H9 (cell line): ENCODE measurements at regions not wholly inside any gene's neighbourhood (a gene's known extent, or its start where the extent isn't known, plus 50 kb on each side); places are given as distances from the start of the nearest gene placed in this dataset.

Experiments
- DNase-seq: peaks from one replicate; pipeline ENCODE4 v3.0.0-alpha.2; 2017
- H2AFZ ChIP-seq: one replicate; pipeline ENCODE4 v1.6.1; 2013; ENCODE audit warnings: mild to moderate bottlenecking, low read length, control low read depth, moderate library complexity
- H2AK5ac ChIP-seq: 2 replicates; pipeline ENCODE4 v1.6.1; 2013; ENCODE audit warnings: low read length, control low read depth, mixed read lengths; ENCODE audit not compliant: insufficient read length
- H2BK120ac ChIP-seq: one replicate; pipeline ENCODE4 v1.6.1; 2013; ENCODE audit warnings: low read depth, mild to moderate bottlenecking, low read length, control low read depth, inconsistent platforms; ENCODE audit not compliant: poor library complexity, severe bottlenecking
- H2BK12ac ChIP-seq: 2 replicates; pipeline ENCODE4 v1.6.1; 2013; ENCODE audit warnings: low read length, control low read depth, mixed read lengths, low read depth; ENCODE audit not compliant: insufficient read length
- H2BK15ac ChIP-seq: 2 replicates; pipeline ENCODE4 v1.6.1; 2013; ENCODE audit warnings: low read depth, low read length, control low read depth
- H2BK20ac ChIP-seq: one replicate; pipeline ENCODE4 v1.6.1; 2013; ENCODE audit warnings: low read depth, mild to moderate bottlenecking, low read length, control low read depth, inconsistent platforms; ENCODE audit not compliant: poor library complexity, severe bottlenecking
- H2BK5ac ChIP-seq: 2 replicates; pipeline ENCODE4 v1.6.1; 2013; ENCODE audit warnings: low read length, control low read depth, mixed read lengths; ENCODE audit not compliant: insufficient read length
- H3K14ac ChIP-seq: 2 replicates; pipeline ENCODE4 v1.6.1; 2013; ENCODE audit warnings: low read length, control low read depth; ENCODE audit not compliant: insufficient read depth
- H3K18ac ChIP-seq: 2 replicates; pipeline ENCODE4 v1.6.1; 2013; ENCODE audit warnings: low read depth, mild to moderate bottlenecking, mixed read lengths, low read length, control low read depth; ENCODE audit not compliant: insufficient read length
- H3K23ac ChIP-seq: 2 replicates; pipeline ENCODE4 v1.6.1; 2013; ENCODE audit warnings: low read length, control low read depth, mixed read lengths, low read depth; ENCODE audit not compliant: insufficient read length
- H3K23me2 ChIP-seq: 2 replicates; pipeline ENCODE4 v1.6.1; 2013; ENCODE audit warnings: low read depth, mild to moderate bottlenecking, mixed read lengths, low read length, control low read depth; ENCODE audit not compliant: insufficient read length, poor library complexity, severe bottlenecking
- H3K27ac ChIP-seq: 2 replicates; pipeline ENCODE4 v1.5.1; 2013; ENCODE audit warnings: low read length, control low read depth, mixed read lengths, low read depth; ENCODE audit not compliant: insufficient read length
- H3K27me3 ChIP-seq: 2 replicates; pipeline ENCODE4 v1.6.1; 2013; ENCODE audit warnings: low read length, control low read depth, inconsistent platforms; ENCODE audit not compliant: insufficient read depth
- H3K4ac ChIP-seq: 2 replicates; pipeline ENCODE4 v1.6.1; 2013; ENCODE audit warnings: low read depth, mild to moderate bottlenecking, control low read depth, inconsistent platforms, low read length, moderate library complexity
- H3K4me1 ChIP-seq: 2 replicates; pipeline ENCODE4 v1.6.1; 2013; ENCODE audit warnings: low read length, control low read depth, inconsistent platforms; ENCODE audit not compliant: insufficient read depth
- H3K4me2 ChIP-seq: 2 replicates; pipeline ENCODE4 v1.6.1; 2013; ENCODE audit warnings: low read length, control low read depth, mixed read lengths; ENCODE audit not compliant: insufficient read length, insufficient read depth
- H3K56ac ChIP-seq: 2 replicates; pipeline ENCODE4 v1.6.1; 2013; ENCODE audit warnings: low read depth, mild to moderate bottlenecking, mixed read lengths, low read length, control low read depth; ENCODE audit not compliant: insufficient read length
- H3K79me1 ChIP-seq: 2 replicates; pipeline ENCODE4 v1.6.1; 2013; ENCODE audit warnings: low read depth, mild to moderate bottlenecking, moderate library complexity, low read length, control low read depth, inconsistent platforms; ENCODE audit not compliant: insufficient read depth, poor library complexity, severe bottlenecking
- H3K79me2 ChIP-seq: 2 replicates; pipeline ENCODE4 v1.6.1; 2013; ENCODE audit warnings: low read length, control low read depth, inconsistent platforms; ENCODE audit not compliant: insufficient read depth
- H3K9ac ChIP-seq: 2 replicates; pipeline ENCODE4 v1.6.1; 2013; ENCODE audit warnings: low read length, control low read depth, mixed read lengths; ENCODE audit not compliant: insufficient read length; ENCODE audit errors: extremely low read depth
- H3K9me3 ChIP-seq: one replicate; pipeline ENCODE4 v1.6.1; 2013; ENCODE audit warnings: low read depth, low read length, inconsistent platforms; ENCODE audit not compliant: control insufficient read depth
- H3T11ph ChIP-seq: one replicate; pipeline ENCODE4 v1.6.1; 2013; ENCODE audit warnings: mild to moderate bottlenecking, low read length, control low read depth, inconsistent platforms
- H4K20me1 ChIP-seq: one replicate; pipeline ENCODE4 v1.6.1; 2013; ENCODE audit not compliant: control insufficient read depth, insufficient read length, insufficient read depth
- H4K5ac ChIP-seq: 2 replicates; pipeline ENCODE4 v1.6.1; 2013; ENCODE audit warnings: low read depth, mild to moderate bottlenecking, mixed read lengths, low read length, control low read depth; ENCODE audit not compliant: insufficient read length
- H4K8ac ChIP-seq: replicated peaks from 2 replicates; pipeline ENCODE4 v1.6.1; 2013; ENCODE audit warnings: low read length, control low read depth, mixed read lengths, low read depth; ENCODE audit not compliant: insufficient read length
- H4K91ac ChIP-seq: 2 replicates; pipeline ENCODE4 v1.6.1; 2013; ENCODE audit warnings: low read depth, mild to moderate bottlenecking, moderate library complexity, mixed read lengths, low read length, control low read depth; ENCODE audit not compliant: insufficient read length
- H3K27ac Mint-ChIP-seq, 3 experiments: 2 replicates in 2 of 3; 3 replicates in 1 of 3; pipeline ENCODE4 v1.8.0; 2020 to 2021; ENCODE audit warnings: mixed read lengths in 3 of 3, mild to moderate bottlenecking in 1 of 3, moderate library complexity in 1 of 3
- H3K27me3 Mint-ChIP-seq: 2 replicates; pipeline ENCODE4 v1.8.0; 2021; ENCODE audit warnings: low read depth, mild to moderate bottlenecking, moderate library complexity, mixed read lengths
- H3K36me3 Mint-ChIP-seq, 3 experiments: 2 replicates in 2 of 3; 3 replicates in 1 of 3; pipeline ENCODE4 v1.8.0; 2020 to 2021; ENCODE audit warnings: low read depth in 3 of 3, mixed read lengths in 3 of 3; ENCODE audit not compliant: insufficient read depth in 1 of 3
- H3K4me1 Mint-ChIP-seq, 2 experiments: 2 replicates each; pipeline ENCODE4 v1.8.0; 2020; ENCODE audit warnings: mixed read lengths in 2 of 2
- H3K4me3 Mint-ChIP-seq, 2 experiments: 2 replicates in 1 of 2; 3 replicates in 1 of 2; pipeline ENCODE4 v1.8.0; 2020 to 2021; ENCODE audit warnings: mild to moderate bottlenecking in 2 of 2, mixed read lengths in 2 of 2, moderate library complexity in 1 of 2
- H3K9me3 Mint-ChIP-seq, 2 experiments: 2 replicates in 1 of 2; 3 replicates in 1 of 2; pipeline ENCODE4 v1.8.0; 2020; ENCODE audit warnings: mild to moderate bottlenecking in 2 of 2, mixed read lengths in 2 of 2, moderate library complexity in 1 of 2
- CTCF ChIP-seq: fragments of 200-600 bp; sonication (generic); conservative IDR thresholded peaks from 3 replicates; pipeline ENCODE4 v1.8.0; 2021; ENCODE audit warnings: antibody characterized with exemption, mild to moderate bottlenecking
- WGBS: extraction: QIAGEN DNeasy Blood & Tissue Kit; methylation state at CpG from one replicate; pipeline ENCODE4 v1.1.7; 2013; ENCODE audit warnings: missing lambda C conversion rate, low lambda C conversion rate, mixed read lengths; ENCODE audit not compliant: insufficient read length; ENCODE audit errors: extremely low coverage; 5-methylcytosine and 5-hydroxymethylcytosine counted together

- Histone ChIP-seq H3K79me1 (no peaks in the 10 kb centered on the region), H4K91ac (no peak overlapping the region), H3K9me3 (no peaks in the 10 kb centered on the region), H2BK20ac (no peak overlapping the region), H2BK120ac (no peak overlapping the region), H3T11ph (no peak overlapping the region), H4K5ac (no peak overlapping the region), H2AFZ (no peak overlapping the region), H4K20me1 (no peaks in the 10 kb centered on the region), H3K27ac (no peak overlapping the region), H3K14ac (no peak overlapping the region), H3K4ac (no peak overlapping the region), H4K8ac (no peak overlapping the region), H2BK5ac (no peak overlapping the region), H3K23me2 (no peaks in the 10 kb centered on the region), H3K4me2 (no peak overlapping the region), H3K56ac (no peak overlapping the region), H3K18ac (no peak overlapping the region), H3K27me3 (no peaks in the 10 kb centered on the region), H3K23ac (no peak overlapping the region), H3K79me2 (no peaks in the 10 kb centered on the region), H2BK12ac (no peak overlapping the region), H3K9ac (no peak overlapping the region), H2BK15ac (no peak overlapping the region), H3K4me1 (peaks cover 3% of the 10 kb centered on the region; the same call in 1 of the 2 replicates), H2AK5ac (no peak overlapping the region)
- Mint-ChIP-seq H3K36me3 (peaks cover 0 to 4% (median 2%) of the 10 kb centered on the region in 3 experiments; a peak in 2 of 7 replicates), H3K27me3 (no peaks in the 10 kb centered on the region), H3K4me1 (peaks cover 10 to 16% of the 10 kb centered on the region in 2 experiments), H3K27ac (no peak overlapping the region), H3K4me3 (no peak overlapping the region), H3K9me3 (peaks cover 0 to 6% of the 10 kb centered on the region in 2 experiments; a peak in 2 of 5 replicates)
- TF ChIP-seq CTCF: no peak
- no peak for DNase-seq
- no CpG with 5 or more reads among the region's 3 CpGs for WGBS
Observed at GRCh38 chr11:109929308-109929707, 163.9 kb upstream of the ZC3H12C start.
